GM12875 (cell line): ENCODE measurements at regions not wholly inside any gene's neighbourhood (a gene's known extent, or its start where the extent isn't known, plus 50 kb on each side); places are given as distances from the start of the nearest gene placed in this dataset.

ENCODE experiments used
- H3K4me3 ChIP-seq: one replicate; pipeline ENCODE4 v1.5.1; 2011; ENCODE audit warnings: low read depth, low read length, control low read depth
- CTCF ChIP-seq: IDR thresholded peaks from 2 replicates; pipeline ENCODE4 v1.5.1; 2011; ENCODE audit warnings: low read depth, mild to moderate bottlenecking, control low read depth, inconsistent platforms, low read length, moderate library complexity, borderline replicate concordance; ENCODE audit not compliant: insufficient read depth

- no peak overlapping the region for H3K4me3 ChIP-seq
These were observed 176.5 kb downstream of the ABCA8 start for GRCh38 chr17:68778726-68779125.

GRCh38 chr17:68777856-68778694 is 176.9 kb upstream of the FAM20A start:
- H3K4me3 ChIP-seq, result no peak overlapping the region
- TF ChIP-seq CTCF, result no peak

More at GRCh38 chr17:68778726-68779125, 176.5 kb downstream of the ABCA8 start:
- no peak for TF ChIP-seq CTCF

- no peak overlapping the region for H3K4me3 ChIP-seq
- peak; percentile 45; the same call in 1 of the 2 replicates for TF ChIP-seq CTCF
These were observed 176.2 kb upstream of the FAM20A start for GRCh38 chr17:68777243-68777855.

GRCh38 chr17:68776451-68776850 is 175.3 kb upstream of the FAM20A start:
- H3K4me3 ChIP-seq, result no peak overlapping the region
- TF ChIP-seq CTCF, result no peak

GRCh38 chr17:68775969-68776368 is 174.8 kb upstream of the FAM20A start:
- no peak overlapping the region for H3K4me3 ChIP-seq
- no peak for TF ChIP-seq CTCF

- no peak overlapping the region for H3K4me3 ChIP-seq
- no peak for TF ChIP-seq CTCF
These were observed 174.2 kb upstream of the FAM20A start for GRCh38 chr17:68775318-68775717.
